GM11168 (cell line): ENCODE measurements at regions not wholly inside any gene's neighbourhood (a gene's known extent, or its start where the extent isn't known, plus 50 kb on each side); places are given as distances from the start of the nearest gene placed in this dataset.
"Not testable (repeated sequence)": the region's sequence is repeated elsewhere in the genome, so short reads cannot be mapped to it uniquely, and the experiment has no call there.

Source experiments
- in situ Hi-C: fragments of 300-500 bp; cut with MboI; formaldehyde crosslinking; loops from one replicate; pipeline ENCODE4 v1.12.0; 2022; ENCODE audit warnings: low sequenced_read_pairs; ENCODE audit not compliant: unreplicated experiment

GRCh38 chr5:77910602-77911188, 134.6 kb upstream of the TBCA start:
- in situ Hi-C loops = no loop called here

GRCh38 chr5:77909237-77909636, 133.1 kb upstream of the TBCA start:
- in situ Hi-C loops = no loop called here

GRCh38 chr5:77908787-77909186, 132.6 kb upstream of the TBCA start:
- in situ Hi-C loops = no loop called here

GRCh38 chr5:77907786-77908185, 131.6 kb upstream of the TBCA start:
- in situ Hi-C loops = no loop called here

GRCh38 chr5:77906806-77907205, 130.7 kb upstream of the TBCA start:
- in situ Hi-C loops = no loop called here

- in situ Hi-C loops = no loop called here
Measured at GRCh38 chr5:77904362-77904761, 128.2 kb upstream of the TBCA start.

GRCh38 chr5:77900691-77901090, 124.6 kb upstream of the TBCA start:
- in situ Hi-C loops = no loop called here

GRCh38 chr5:77898385-77898784, 122.2 kb upstream of the TBCA start:
- in situ Hi-C loops = no loop called here

- in situ Hi-C loops = no loop called here
Measured at GRCh38 chr5:77896338-77896737, 120.2 kb upstream of the TBCA start.

- in situ Hi-C loops = not testable (repeated sequence)
Measured at GRCh38 chr5:77894103-77894502, 118.0 kb upstream of the TBCA start.

- in situ Hi-C loops = no loop called here
Measured at GRCh38 chr5:77893225-77893860, 117.2 kb upstream of the TBCA start.

GRCh38 chr5:77892061-77893010, 116.2 kb upstream of the TBCA start:
- in situ Hi-C loops = no loop called here

GRCh38 chr5:77885519-77885918, 109.4 kb upstream of the TBCA start:
- in situ Hi-C loops = loop anchor here (10.0 kb wide), 1 partner anchor 379 kb away; no protein-coding TSS in a partner anchor

- in situ Hi-C loops = loop anchor here (10.0 kb wide), 1 partner anchor 382 kb away; no protein-coding TSS in a partner anchor
Measured at GRCh38 chr5:77882670-77883257, 106.6 kb upstream of the TBCA start.

GRCh38 chr5:77881528-77881927, 105.4 kb upstream of the TBCA start:
- in situ Hi-C loops = loop anchor here (10.0 kb wide), 1 partner anchor 383 kb away; no protein-coding TSS in a partner anchor

GRCh38 chr5:77877516-77878355, 101.6 kb upstream of the TBCA start:
- in situ Hi-C loops = no loop called here

- in situ Hi-C loops = no loop called here
Measured at GRCh38 chr5:77876862-77877502, 100.8 kb upstream of the TBCA start.

GRCh38 chr5:77876316-77876715, 100.2 kb upstream of the TBCA start:
- in situ Hi-C loops = no loop called here

- in situ Hi-C loops = no loop called here
Measured at GRCh38 chr5:77874691-77875090, 98.6 kb upstream of the TBCA start.
